Thoracic aorta (tissue), 2 donors: ENCODE measurements at regions not wholly inside any gene's neighbourhood (a gene's known extent, or its start where the extent isn't known, plus 50 kb on each side); places are given as distances from the start of the nearest gene placed in this dataset.

Experiments
- ATAC-seq: fragments of 150-250 bp; one replicate; pipeline ENCODE4 v1.8.0; 2017; ENCODE audit warnings: low read depth; ENCODE audit not compliant: insufficient number of reproducible peaks, low FRiP score
- DNase-seq: peaks from one replicate; pipeline ENCODE4 v3.0.0-alpha.2; 2020; ENCODE audit warnings: low spot score
- H3K27ac ChIP-seq, 2 donors: fragments of 200-600 bp; sonication (generic); 1 replicate in 1 of 2; 2 replicates in 1 of 2; pipeline ENCODE4 v1.5.1; 2016; ENCODE audit warnings: mild to moderate bottlenecking in 2 of 2, moderate library complexity in 2 of 2
- H3K27me3 ChIP-seq: fragments of 200-600 bp; sonication (generic); replicated peaks from 2 replicates; pipeline ENCODE4 v1.6.0; 2016; ENCODE audit warnings: mild to moderate bottlenecking; ENCODE audit not compliant: insufficient read depth
- H3K36me3 ChIP-seq: fragments of 200-600 bp; sonication (generic); one replicate; pipeline ENCODE4 v1.5.1; 2016
- H3K4me1 ChIP-seq, 2 donors: fragments of 200-600 bp; sonication (generic); 1 replicate in 1 of 2; 2 replicates in 1 of 2; pipeline versions ENCODE4 v1.5.1 to v1.6.0; 2016; ENCODE audit warnings: low read depth in 2 of 2, mild to moderate bottlenecking in 1 of 2; ENCODE audit not compliant: control insufficient read depth in 1 of 2
- H3K4me3 ChIP-seq: fragments of 200-600 bp; sonication (generic); 2 replicates; pipeline ENCODE4 v1.5.1; 2016; ENCODE audit warnings: mild to moderate bottlenecking
- H3K9me3 ChIP-seq: fragments of 200-600 bp; sonication (generic); 2 replicates; pipeline ENCODE4 v1.5.1; 2016
- TF ChIP-seq, protein P1 (sequence below): fragments of 200-600 bp; sonication (generic); IDR thresholded peaks from one replicate; pipeline ENCODE4 v1.5.1; 2019; ENCODE audit warnings: antibody characterized with exemption

DNA sequence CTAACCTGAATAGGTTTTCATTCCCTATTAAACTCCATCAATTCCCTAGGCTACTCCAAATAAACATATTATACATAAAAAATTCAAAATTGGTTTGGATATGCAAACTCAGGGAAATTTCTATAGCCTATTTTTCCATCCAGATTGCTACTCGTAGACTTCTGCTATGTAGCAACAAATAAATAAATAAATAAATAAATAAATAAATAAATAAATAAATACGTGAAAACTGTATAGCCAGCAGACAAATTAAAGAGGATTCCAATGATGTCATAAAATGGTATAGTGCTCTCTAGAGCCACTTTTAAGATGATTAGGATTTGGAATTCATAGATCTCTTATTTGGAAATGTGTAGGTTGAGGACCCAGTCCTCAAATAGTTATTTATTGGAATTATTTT lies 1193.2 kb upstream of the NUDT12 start:
- Histone ChIP-seq H3K4me1 (no peaks in the 10 kb centered on the region), H3K4me3 (no peak overlapping the region), H3K27ac (no peak overlapping the region), H3K36me3 (no peaks in the 10 kb centered on the region), H3K27me3 (no peaks in the 10 kb centered on the region), H3K9me3 (no peaks in the 10 kb centered on the region)
- DNase-seq (no peak), ATAC-seq (no peak)
- TF ChIP-seq, protein P1, sequence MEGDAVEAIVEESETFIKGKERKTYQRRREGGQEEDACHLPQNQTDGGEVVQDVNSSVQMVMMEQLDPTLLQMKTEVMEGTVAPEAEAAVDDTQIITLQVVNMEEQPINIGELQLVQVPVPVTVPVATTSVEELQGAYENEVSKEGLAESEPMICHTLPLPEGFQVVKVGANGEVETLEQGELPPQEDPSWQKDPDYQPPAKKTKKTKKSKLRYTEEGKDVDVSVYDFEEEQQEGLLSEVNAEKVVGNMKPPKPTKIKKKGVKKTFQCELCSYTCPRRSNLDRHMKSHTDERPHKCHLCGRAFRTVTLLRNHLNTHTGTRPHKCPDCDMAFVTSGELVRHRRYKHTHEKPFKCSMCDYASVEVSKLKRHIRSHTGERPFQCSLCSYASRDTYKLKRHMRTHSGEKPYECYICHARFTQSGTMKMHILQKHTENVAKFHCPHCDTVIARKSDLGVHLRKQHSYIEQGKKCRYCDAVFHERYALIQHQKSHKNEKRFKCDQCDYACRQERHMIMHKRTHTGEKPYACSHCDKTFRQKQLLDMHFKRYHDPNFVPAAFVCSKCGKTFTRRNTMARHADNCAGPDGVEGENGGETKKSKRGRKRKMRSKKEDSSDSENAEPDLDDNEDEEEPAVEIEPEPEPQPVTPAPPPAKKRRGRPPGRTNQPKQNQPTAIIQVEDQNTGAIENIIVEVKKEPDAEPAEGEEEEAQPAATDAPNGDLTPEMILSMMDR, result no peak

DNA sequence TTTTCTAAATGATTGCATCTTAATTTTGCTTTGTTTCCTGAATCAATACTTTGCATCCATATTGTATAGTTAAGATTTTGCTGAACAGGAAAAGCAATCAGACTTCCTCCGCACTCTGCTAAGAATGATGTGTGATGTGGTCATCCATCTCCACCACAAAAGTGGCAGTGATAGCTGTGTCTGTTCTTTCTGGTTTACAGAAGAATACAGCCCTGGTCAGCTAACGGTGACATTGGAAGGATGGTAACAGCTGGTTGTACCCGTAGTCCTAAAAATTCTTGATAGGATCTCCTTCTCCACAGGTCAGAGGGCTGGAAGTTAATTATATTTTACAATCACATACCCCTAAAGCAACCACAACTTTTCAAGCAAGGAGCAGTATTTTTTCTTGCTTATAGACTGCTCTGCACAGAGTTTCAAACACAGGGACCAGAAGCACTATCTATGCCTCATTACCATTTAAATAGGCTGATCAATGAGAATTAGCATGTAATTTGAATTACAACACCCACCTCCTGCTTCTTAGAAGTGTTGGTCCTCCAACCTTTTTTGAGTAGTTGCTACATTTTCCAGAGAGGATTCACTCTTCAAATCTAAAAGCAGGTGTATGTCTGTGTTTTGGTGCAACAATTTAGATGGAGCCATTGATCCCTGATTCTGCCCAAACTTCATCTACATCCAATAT lies 1191.9 kb upstream of the NUDT12 start:
- ATAC-seq (no peak), DNase-seq (no peak)
- no peaks in the 10 kb centered on the region for H3K27me3 ChIP-seq
- no peak overlapping the region for H3K27ac ChIP-seq
- TF ChIP-seq, protein P1, result no peak
- H3K9me3 ChIP-seq, result no peaks in the 10 kb centered on the region
- no peaks in the 10 kb centered on the region for H3K36me3 ChIP-seq
- no peak overlapping the region for H3K4me3 ChIP-seq
- no peaks in the 10 kb centered on the region for H3K4me1 ChIP-seq

DNA sequence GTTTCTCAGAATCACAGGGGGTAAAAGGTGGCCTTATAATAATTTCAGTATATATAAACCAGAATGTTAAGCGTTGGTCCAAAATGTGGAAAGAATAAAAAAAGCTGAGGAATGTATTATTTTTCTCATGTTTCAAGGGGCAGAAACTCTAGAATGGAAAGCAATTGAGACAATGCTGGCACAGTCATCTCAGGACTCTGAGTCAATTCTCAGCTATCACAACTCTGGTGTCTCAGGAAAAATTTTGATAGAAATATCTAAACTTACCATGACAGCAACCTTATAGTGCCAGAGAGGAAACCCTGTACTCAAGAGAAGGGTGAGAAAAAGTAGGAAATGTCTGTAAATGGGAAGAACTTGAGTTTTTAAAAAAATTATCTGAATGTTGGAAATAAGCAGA lies 1189.4 kb upstream of the NUDT12 start:
- DNase-seq, result no peak
- Histone ChIP-seq H3K27ac (no peak overlapping the region), H3K4me3 (no peak overlapping the region), H3K36me3 (no peaks in the 10 kb centered on the region), H3K4me1 (no peaks in the 10 kb centered on the region), H3K9me3 (no peaks in the 10 kb centered on the region), H3K27me3 (no peaks in the 10 kb centered on the region)
- TF ChIP-seq, protein P1, result no peak
- no peak for ATAC-seq

DNA sequence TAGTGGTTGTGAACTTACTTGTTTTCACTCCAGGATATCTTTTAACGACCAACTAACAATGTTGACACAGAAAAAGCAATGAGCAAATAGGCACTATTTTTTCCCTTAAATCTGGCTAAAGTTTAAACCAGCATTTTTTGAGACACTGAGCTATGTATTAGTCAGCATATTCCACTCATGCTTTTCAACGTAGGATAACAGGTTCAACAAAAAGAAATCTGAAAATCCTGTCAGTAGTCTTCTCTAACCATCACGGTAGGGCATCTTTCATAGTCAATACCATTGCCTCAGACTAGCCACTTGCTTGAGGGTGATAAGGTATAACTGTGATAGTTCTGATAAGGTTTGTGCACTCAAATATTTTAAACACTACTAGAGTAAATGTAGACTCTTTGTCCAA lies 1177.3 kb upstream of the NUDT12 start:
- Histone ChIP-seq H3K27ac (no peak overlapping the region), H3K4me1 (no peaks in the 10 kb centered on the region), H3K9me3 (no peaks in the 10 kb centered on the region), H3K36me3 (no peaks in the 10 kb centered on the region), H3K4me3 (no peak overlapping the region), H3K27me3 (no peaks in the 10 kb centered on the region)
- DNase-seq (no peak), ATAC-seq (no peak)
- TF ChIP-seq, protein P1, result no peak

DNA sequence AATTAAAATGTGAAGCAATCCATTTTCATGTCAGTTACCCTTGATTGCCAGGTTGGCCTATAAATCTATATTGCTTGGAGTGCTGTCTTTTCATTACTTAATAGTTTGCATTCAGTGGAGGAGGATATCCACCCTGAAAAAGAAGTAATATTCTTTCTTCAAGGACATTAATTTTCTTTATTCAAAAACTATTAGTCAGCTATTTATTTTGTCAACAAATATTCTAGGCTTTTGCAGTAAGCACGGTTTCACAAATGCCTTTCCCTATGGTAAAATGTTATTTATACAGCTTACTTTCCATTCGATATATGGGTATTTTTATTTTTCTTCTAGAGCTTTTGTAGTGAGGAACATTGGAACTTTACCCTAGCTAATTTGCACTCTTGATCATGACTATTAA lies 1176.9 kb upstream of the NUDT12 start:
- H3K27ac ChIP-seq, result no peak overlapping the region
- DNase-seq (no peak), ATAC-seq (no peak)
- no peaks in the 10 kb centered on the region for H3K4me1 ChIP-seq
- H3K36me3 ChIP-seq, result no peaks in the 10 kb centered on the region
- no peaks in the 10 kb centered on the region for H3K9me3 ChIP-seq
- no peak overlapping the region for H3K4me3 ChIP-seq
- TF ChIP-seq, protein P1, result no peak
- H3K27me3 ChIP-seq, result no peaks in the 10 kb centered on the region
